SK-N-SH treated with all-trans-retinoic acid at 6 μM for 48 hours (cell line): ENCODE measurements at regions not wholly inside any gene's neighbourhood (a gene's known extent, or its start where the extent isn't known, plus 50 kb on each side); places are given as distances from the start of the nearest gene placed in this dataset.

ENCODE experiments used
- ATAC-seq: fragments of 200-7000 bp; cut with Tn5 transposase; 3 replicates; pipeline ENCODE4 v1.9.1; 2020; ENCODE audit warnings: mild to moderate bottlenecking, moderate library complexity
- BACH2 ChIP-seq: fragments of 250-450 bp; sonication (Bioruptor Pico); IDR thresholded peaks from 2 replicates; pipeline ENCODE4 v1.9.0; 2021; ENCODE audit warnings: mild to moderate bottlenecking, borderline replicate concordance
- CSDC2 ChIP-seq: fragments of 250-450 bp; sonication (Bioruptor Pico); IDR thresholded peaks from 2 replicates; pipeline ENCODE4 v1.5.0; 2020; ENCODE audit warnings: mild to moderate bottlenecking, moderate library complexity
- CSRNP3 ChIP-seq: fragments of 250-450 bp; sonication (Bioruptor Pico); IDR thresholded peaks from 2 replicates; pipeline ENCODE4 v1.5.1; 2021; ENCODE audit warnings: mild to moderate bottlenecking, moderate library complexity
- ESRRG ChIP-seq: fragments of 250-450 bp; sonication (Bioruptor Pico); IDR thresholded peaks from 2 replicates; pipeline ENCODE4 v1.6.1; 2021; ENCODE audit warnings: mild to moderate bottlenecking
- GLIS3 ChIP-seq: fragments of 250-450 bp; sonication (Bioruptor Pico); IDR thresholded peaks from 2 replicates; pipeline ENCODE4 v1.5.0; 2020; ENCODE audit warnings: mild to moderate bottlenecking, moderate library complexity
- OSR1 ChIP-seq: fragments of 250-450 bp; sonication (Bioruptor Pico); IDR thresholded peaks from 2 replicates; pipeline ENCODE4 v1.8.0; 2022; ENCODE audit warnings: moderate library complexity, mild to moderate bottlenecking, inconsistent platforms
- PATZ1 ChIP-seq: fragments of 250-450 bp; sonication (Bioruptor Pico); IDR thresholded peaks from 2 replicates; pipeline ENCODE4 v1.8.0; 2020; ENCODE audit warnings: mild to moderate bottlenecking, moderate library complexity, borderline replicate concordance
- PPARA ChIP-seq: fragments of 250-450 bp; sonication (Bioruptor Pico); IDR thresholded peaks from 2 replicates; pipeline ENCODE4 v1.5.0; 2020; ENCODE audit warnings: mild to moderate bottlenecking, borderline replicate concordance
- RARB ChIP-seq: fragments of 250-450 bp; sonication (Bioruptor Pico); IDR thresholded peaks from 2 replicates; pipeline ENCODE4 v1.8.0; 2021; ENCODE audit warnings: mild to moderate bottlenecking, moderate library complexity
- SNAI2 ChIP-seq: fragments of 250-450 bp; sonication (Bioruptor Pico); IDR thresholded peaks from 2 replicates; pipeline ENCODE4 v1.5.0; 2020; ENCODE audit warnings: mild to moderate bottlenecking, moderate library complexity
- TCF4 ChIP-seq: fragments of 250-450 bp; sonication (Bioruptor Pico); IDR thresholded peaks from 2 replicates; pipeline ENCODE4 v1.8.0; 2021; ENCODE audit warnings: mild to moderate bottlenecking, moderate library complexity, borderline replicate concordance
- TOX ChIP-seq: fragments of 250-450 bp; sonication (Bioruptor Pico); IDR thresholded peaks from 2 replicates; pipeline ENCODE4 v1.8.0; 2021; ENCODE audit warnings: mild to moderate bottlenecking, moderate library complexity, borderline replicate concordance
- ZC3H10 ChIP-seq: fragments of 250-450 bp; sonication (Bioruptor Pico); IDR thresholded peaks from 2 replicates; pipeline ENCODE4 v1.5.1; 2021; ENCODE audit warnings: mild to moderate bottlenecking, moderate library complexity
- ZFP3 ChIP-seq: fragments of 250-450 bp; sonication (Bioruptor Pico); IDR thresholded peaks from 2 replicates; pipeline ENCODE4 v1.5.0; 2020; ENCODE audit warnings: mild to moderate bottlenecking, moderate library complexity
- ZNF565 ChIP-seq: fragments of 450-650 bp; formaldehyde crosslinking; conservative IDR thresholded peaks from 2 replicates; pipeline ENCODE4 v1.5.0; 2020; ENCODE audit warnings: low read depth, mild to moderate bottlenecking, moderate library complexity
- ZNF70 ChIP-seq: fragments of 450-650 bp; formaldehyde crosslinking; IDR thresholded peaks from 2 replicates; pipeline ENCODE4 v1.5.0; 2020; ENCODE audit warnings: mild to moderate bottlenecking, moderate library complexity
- ZNF8 ChIP-seq: fragments of 450-650 bp; formaldehyde crosslinking; IDR thresholded peaks from 2 replicates; pipeline ENCODE4 v1.5.0; 2020; ENCODE audit warnings: mild to moderate bottlenecking, moderate library complexity
- TF ChIP-seq, protein P1 (sequence below): fragments of 250-450 bp; sonication (Bioruptor Pico); IDR thresholded peaks from 2 replicates; pipeline ENCODE4 v1.8.0; 2021; ENCODE audit warnings: low read depth, mild to moderate bottlenecking, moderate library complexity, borderline replicate concordance
- TF ChIP-seq, protein P2 (sequence below): fragments of 250-450 bp; sonication (Bioruptor Pico); IDR thresholded peaks from 2 replicates; pipeline ENCODE4 v1.5.0; 2020; ENCODE audit warnings: mild to moderate bottlenecking, moderate library complexity

DNA sequence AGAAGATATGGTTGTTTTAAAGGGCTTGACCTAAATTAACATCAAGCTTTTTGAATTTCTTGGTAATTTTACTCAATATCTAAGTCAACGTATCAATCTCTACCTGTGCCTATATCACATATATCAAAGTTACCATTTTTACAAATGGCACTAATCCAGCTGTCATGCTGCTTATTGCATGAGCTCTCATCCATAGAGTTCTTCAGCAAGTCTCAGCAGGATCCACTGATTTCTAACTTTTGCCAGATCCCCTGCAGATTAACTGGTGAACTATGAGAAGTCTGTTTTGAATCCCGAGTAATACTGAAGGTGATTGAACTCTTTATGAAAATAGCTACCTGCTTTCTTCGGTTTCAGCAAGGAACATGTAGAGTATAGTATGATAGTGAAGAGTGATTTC, 1239.8 kb upstream of the ACO1 start:
- ATAC-seq = no peak
- no peak for TF ChIP-seq BACH2 (CRISPR knock-in tag)
- TF ChIP-seq ZNF70 (CRISPR knock-in tag) = no peak
- TF ChIP-seq PPARA = no peak
- no peak for TF ChIP-seq ZNF8 (CRISPR knock-in tag)
- TF ChIP-seq TCF4 = no peak
- TF ChIP-seq CSDC2 (CRISPR knock-in tag) = no peak

DNA sequence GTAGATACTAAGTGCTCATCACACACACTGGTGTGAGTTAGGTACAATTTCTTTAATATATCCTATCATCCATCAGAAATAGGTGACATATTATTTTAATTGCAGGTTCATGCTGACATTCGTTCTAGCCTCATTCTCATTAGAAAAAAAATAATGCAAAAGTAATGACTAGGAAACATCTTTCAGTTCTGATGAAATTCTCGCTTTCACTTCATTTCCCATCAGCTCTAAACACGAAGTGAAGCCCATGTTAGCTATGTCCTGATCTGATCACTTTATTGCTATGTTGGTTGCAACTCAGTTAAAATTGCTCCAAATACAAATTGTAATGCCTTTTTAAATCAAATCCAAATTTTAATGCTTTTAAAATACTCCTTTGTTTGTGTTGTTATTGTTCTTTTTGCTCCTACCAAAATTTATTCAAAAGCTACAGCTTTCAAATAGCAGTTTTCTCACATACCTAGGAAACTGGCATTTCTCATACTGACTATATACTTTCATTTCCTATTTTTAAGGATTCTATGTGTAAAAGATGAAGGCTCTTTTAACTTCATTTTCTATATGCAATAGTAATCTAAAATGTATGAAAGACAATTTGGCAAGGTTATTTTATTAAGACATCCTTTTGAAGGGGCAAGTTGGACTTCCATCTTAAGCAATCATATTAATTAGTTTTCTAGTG, 1237.8 kb upstream of the ACO1 start:
- no peak for ATAC-seq
- no peak for TF ChIP-seq ZNF8 (CRISPR knock-in tag)
- TF ChIP-seq ESRRG (CRISPR knock-in tag) = no peak
- TF ChIP-seq ZC3H10 = no peak
- TF ChIP-seq CSRNP3 (CRISPR knock-in tag) = no peak
- TF ChIP-seq TOX (CRISPR knock-in tag) = no peak
- TF ChIP-seq PPARA = no peak
- TF ChIP-seq, protein P1, sequence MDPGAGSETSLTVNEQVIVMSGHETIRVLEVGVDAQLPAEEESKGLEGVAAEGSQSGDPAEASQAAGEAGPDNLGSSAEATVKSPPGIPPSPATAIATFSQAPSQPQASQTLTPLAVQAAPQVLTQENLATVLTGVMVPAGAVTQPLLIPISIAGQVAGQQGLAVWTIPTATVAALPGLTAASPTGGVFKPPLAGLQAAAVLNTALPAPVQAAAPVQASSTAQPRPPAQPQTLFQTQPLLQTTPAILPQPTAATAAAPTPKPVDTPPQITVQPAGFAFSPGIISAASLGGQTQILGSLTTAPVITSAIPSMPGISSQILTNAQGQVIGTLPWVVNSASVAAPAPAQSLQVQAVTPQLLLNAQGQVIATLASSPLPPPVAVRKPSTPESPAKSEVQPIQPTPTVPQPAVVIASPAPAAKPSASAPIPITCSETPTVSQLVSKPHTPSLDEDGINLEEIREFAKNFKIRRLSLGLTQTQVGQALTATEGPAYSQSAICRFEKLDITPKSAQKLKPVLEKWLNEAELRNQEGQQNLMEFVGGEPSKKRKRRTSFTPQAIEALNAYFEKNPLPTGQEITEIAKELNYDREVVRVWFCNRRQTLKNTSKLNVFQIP (CRISPR knock-in tag) = no peak
- no peak for TF ChIP-seq GLIS3 (CRISPR knock-in tag)
- TF ChIP-seq PATZ1 (CRISPR knock-in tag) = no peak
- TF ChIP-seq RARB = no peak
- no peak for TF ChIP-seq CSDC2 (CRISPR knock-in tag)
- TF ChIP-seq OSR1 (CRISPR knock-in tag) = no peak
- TF ChIP-seq, protein P2, sequence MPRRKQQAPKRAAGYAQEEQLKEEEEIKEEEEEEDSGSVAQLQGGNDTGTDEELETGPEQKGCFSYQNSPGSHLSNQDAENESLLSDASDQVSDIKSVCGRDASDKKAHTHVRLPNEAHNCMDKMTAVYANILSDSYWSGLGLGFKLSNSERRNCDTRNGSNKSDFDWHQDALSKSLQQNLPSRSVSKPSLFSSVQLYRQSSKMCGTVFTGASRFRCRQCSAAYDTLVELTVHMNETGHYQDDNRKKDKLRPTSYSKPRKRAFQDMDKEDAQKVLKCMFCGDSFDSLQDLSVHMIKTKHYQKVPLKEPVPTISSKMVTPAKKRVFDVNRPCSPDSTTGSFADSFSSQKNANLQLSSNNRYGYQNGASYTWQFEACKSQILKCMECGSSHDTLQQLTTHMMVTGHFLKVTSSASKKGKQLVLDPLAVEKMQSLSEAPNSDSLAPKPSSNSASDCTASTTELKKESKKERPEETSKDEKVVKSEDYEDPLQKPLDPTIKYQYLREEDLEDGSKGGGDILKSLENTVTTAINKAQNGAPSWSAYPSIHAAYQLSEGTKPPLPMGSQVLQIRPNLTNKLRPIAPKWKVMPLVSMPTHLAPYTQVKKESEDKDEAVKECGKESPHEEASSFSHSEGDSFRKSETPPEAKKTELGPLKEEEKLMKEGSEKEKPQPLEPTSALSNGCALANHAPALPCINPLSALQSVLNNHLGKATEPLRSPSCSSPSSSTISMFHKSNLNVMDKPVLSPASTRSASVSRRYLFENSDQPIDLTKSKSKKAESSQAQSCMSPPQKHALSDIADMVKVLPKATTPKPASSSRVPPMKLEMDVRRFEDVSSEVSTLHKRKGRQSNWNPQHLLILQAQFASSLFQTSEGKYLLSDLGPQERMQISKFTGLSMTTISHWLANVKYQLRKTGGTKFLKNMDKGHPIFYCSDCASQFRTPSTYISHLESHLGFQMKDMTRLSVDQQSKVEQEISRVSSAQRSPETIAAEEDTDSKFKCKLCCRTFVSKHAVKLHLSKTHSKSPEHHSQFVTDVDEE (CRISPR knock-in tag) = no peak
- no peak for TF ChIP-seq SNAI2 (CRISPR knock-in tag)
- TF ChIP-seq ZNF565 (CRISPR knock-in tag) = no peak

GRCh38 chr9:31153250-31153840, 1231.1 kb upstream of the ACO1 start:
- peak; percentile 70 for ATAC-seq
- TF ChIP-seq CSRNP3 (CRISPR knock-in tag) (no peak), ZFP3 (CRISPR knock-in tag) (no peak), TOX (CRISPR knock-in tag) (peak; percentile 82; the same call in 1 of the 2 replicates), SNAI2 (CRISPR knock-in tag) (no peak), GLIS3 (CRISPR knock-in tag) (no peak), PPARA (no peak)
